BJ (cell line): ENCODE measurements at regions not wholly inside any gene's neighbourhood (a gene's known extent, or its start where the extent isn't known, plus 50 kb on each side); places are given as distances from the start of the nearest gene placed in this dataset.
"Not testable (repeated sequence)": the region's sequence is repeated elsewhere in the genome, so short reads cannot be mapped to it uniquely, and the experiment has no call there.

Source experiments
- CTCF ChIA-PET: fragments of 350-600 bp; formaldehyde crosslinking; extraction: SDS; loops from one replicate; lab custom pipeline; 2021; ENCODE audit warnings: antibody characterized with exemption, inconsistent platforms; lab: Yijun Ruan, JAX
- POLR2A ChIA-PET: fragments of 300-600 bp; sonication (Branson Sonifier 250); formaldehyde crosslinking; extraction: SDS; loops from one replicate; lab custom pipeline; 2021; ENCODE audit warnings: antibody characterized with exemption; lab: Charles Lee
- DNase-seq: peaks from one replicate; pipeline ENCODE4 v3.0.0-alpha.2; 2011; ENCODE audit warnings: low read depth
- H3K27me3 ChIP-seq: 2 replicates; pipeline ENCODE4 v1.6.0; 2011; ENCODE audit warnings: low read length; ENCODE audit not compliant: control insufficient read depth, insufficient read depth
- H3K36me3 ChIP-seq: 2 replicates; pipeline ENCODE4 v1.5.1; 2011; ENCODE audit warnings: low read length; ENCODE audit not compliant: control insufficient read depth, insufficient read depth
- H3K4me3 ChIP-seq: 2 replicates; pipeline ENCODE4 v1.5.1; 2011; ENCODE audit warnings: low read depth, mild to moderate bottlenecking, control low read depth, low read length
- TF ChIP-seq, protein P1 (sequence below): IDR thresholded peaks from 2 replicates; pipeline ENCODE4 v1.5.1; 2011; ENCODE audit warnings: low read depth, mild to moderate bottlenecking, control low read depth, inconsistent platforms, low read length, moderate library complexity; ENCODE audit not compliant: insufficient read depth

- no peaks in the 10 kb centered on the region for H3K36me3 ChIP-seq
- POLR2A ChIA-PET = no interaction called here
- TF ChIP-seq, protein P1, sequence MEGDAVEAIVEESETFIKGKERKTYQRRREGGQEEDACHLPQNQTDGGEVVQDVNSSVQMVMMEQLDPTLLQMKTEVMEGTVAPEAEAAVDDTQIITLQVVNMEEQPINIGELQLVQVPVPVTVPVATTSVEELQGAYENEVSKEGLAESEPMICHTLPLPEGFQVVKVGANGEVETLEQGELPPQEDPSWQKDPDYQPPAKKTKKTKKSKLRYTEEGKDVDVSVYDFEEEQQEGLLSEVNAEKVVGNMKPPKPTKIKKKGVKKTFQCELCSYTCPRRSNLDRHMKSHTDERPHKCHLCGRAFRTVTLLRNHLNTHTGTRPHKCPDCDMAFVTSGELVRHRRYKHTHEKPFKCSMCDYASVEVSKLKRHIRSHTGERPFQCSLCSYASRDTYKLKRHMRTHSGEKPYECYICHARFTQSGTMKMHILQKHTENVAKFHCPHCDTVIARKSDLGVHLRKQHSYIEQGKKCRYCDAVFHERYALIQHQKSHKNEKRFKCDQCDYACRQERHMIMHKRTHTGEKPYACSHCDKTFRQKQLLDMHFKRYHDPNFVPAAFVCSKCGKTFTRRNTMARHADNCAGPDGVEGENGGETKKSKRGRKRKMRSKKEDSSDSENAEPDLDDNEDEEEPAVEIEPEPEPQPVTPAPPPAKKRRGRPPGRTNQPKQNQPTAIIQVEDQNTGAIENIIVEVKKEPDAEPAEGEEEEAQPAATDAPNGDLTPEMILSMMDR = no peak
- DNase-seq = no peak
- no peaks in the 10 kb centered on the region for H3K27me3 ChIP-seq
- CTCF ChIA-PET = no interaction called here
- H3K4me3 ChIP-seq = no peak overlapping the region
Observed at GRCh38 chr3:165658027-165658426, 179.2 kb downstream of the BCHE start.

DNA sequence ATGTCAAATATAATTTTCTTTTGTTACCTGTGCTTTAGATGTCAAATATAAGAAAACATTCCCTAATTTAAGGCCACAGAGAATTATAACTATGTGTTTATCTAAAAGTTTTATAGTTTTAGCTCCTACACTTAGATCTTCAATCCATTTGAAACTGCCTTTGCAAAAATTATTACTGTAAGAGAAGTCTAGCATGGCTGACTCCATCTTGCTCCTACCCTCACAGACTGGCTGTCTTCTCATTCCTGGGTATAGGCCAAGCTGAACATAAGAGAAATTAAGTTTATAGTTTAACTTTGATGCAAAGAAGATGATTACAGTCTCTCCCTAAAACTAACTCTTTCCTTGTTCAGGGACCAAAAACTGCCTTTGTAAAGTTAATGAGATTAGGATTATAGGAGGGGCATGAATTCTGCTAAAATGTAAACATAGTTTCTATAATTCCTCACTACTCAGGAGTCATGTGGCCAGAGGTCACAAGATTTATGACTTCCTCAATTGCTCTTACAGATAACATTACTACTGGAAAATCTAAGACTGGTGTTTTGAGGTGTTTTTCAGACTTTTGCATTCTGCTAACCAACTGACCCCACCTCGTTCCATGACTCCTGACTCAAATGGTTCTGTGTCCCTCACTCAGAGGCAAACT is 184.0 kb downstream of the BCHE start:
- ChIA-PET CTCF (no interaction called here), POLR2A (no interaction called here)
- no peak for DNase-seq
- Histone ChIP-seq H3K36me3 (no peaks in the 10 kb centered on the region), H3K4me3 (no peak overlapping the region), H3K27me3 (no peaks in the 10 kb centered on the region)
- TF ChIP-seq, protein P1 = no peak

DNA sequence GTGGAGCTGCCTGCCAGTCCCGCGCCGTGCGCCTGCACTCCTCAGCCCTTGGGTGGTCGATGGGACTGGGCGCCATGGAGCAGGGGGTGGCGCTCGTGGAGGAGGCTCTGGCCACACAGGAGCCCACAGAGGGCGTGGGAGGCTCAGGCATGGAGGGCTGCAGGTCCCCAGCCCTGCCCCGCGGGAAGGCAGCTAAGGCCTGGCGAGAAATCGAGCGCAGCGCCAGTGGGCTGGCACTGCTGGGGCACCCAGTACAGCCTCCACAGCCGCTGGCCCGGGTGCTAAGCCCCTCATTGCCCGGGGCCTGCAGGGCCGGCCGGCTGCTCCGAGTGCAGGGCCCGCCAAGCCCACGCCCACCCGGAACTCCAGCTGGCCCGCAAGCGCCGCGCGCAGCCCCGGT is 187.9 kb downstream of the BCHE start:
- DNase-seq, CTCF ChIA-PET, H3K27me3 ChIP-seq, H3K36me3 ChIP-seq, POLR2A ChIA-PET, H3K4me3 ChIP-seq: not testable (repeated sequence)

GRCh38 chr3:165645191-165645590 is 192.0 kb downstream of the BCHE start:
- DNase-seq = no peak
- no peaks in the 10 kb centered on the region for H3K27me3 ChIP-seq
- H3K4me3 ChIP-seq = no peak overlapping the region
- CTCF ChIA-PET = no interaction called here
- H3K36me3 ChIP-seq = no peaks in the 10 kb centered on the region
- POLR2A ChIA-PET = no interaction called here
- TF ChIP-seq, protein P1 = no peak

DNA sequence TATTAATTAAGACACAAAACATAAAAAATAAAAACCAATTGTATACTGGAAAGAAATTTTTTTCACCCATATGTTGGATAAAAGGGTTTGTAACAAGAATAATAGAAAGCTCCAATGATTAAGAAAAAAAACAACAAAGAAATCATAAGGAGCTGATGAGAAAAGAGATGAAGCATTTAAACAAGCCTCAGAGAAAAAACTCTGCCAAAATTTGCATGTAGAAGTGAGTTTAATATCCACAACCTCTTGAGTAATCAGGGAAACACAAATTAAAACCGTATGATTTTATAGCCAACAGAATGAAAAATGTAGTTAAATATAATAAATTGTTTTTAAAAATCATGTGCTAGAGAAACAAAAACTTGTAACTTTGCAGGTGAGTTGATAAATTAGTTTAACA is 192.9 kb downstream of the BCHE start:
- Histone ChIP-seq H3K36me3 (no peaks in the 10 kb centered on the region), H3K4me3 (no peak overlapping the region), H3K27me3 (no peaks in the 10 kb centered on the region)
- POLR2A ChIA-PET = no interaction called here
- TF ChIP-seq, protein P1 = no peak
- CTCF ChIA-PET = no interaction called here
- no peak for DNase-seq

- TF ChIP-seq, protein P1 = no peak
- CTCF ChIA-PET = no interaction called here
- Histone ChIP-seq H3K4me3 (no peak overlapping the region), H3K36me3 (no peaks in the 10 kb centered on the region), H3K27me3 (no peaks in the 10 kb centered on the region)
- DNase-seq = no peak
- POLR2A ChIA-PET = no interaction called here
Observed at GRCh38 chr3:165643425-165643824, 193.8 kb downstream of the BCHE start.
